HepG2 (cell line): ENCODE measurements at regions not wholly inside any gene's neighbourhood (a gene's known extent, or its start where the extent isn't known, plus 50 kb on each side); places are given as distances from the start of the nearest gene placed in this dataset.
"Not testable (repeated sequence)": the region's sequence is repeated elsewhere in the genome, so short reads cannot be mapped to it uniquely, and the experiment has no call there.

Source experiments
- ATAC-seq: fragments of 200-7000 bp; cut with Tn5 transposase; 3 replicates; pipeline ENCODE4 v1.9.1; 2020; ENCODE audit warnings: mild to moderate bottlenecking, moderate library complexity
- BruUV-seq: library from RNA; stranded (reverse); fragments of 400-500 nt; replicated peaks from 2 replicates; lab custom pipeline; 2021; lab: Mats Ljungman, UMichigan
- CTCF ChIA-PET: fragments of 300-600 bp; formaldehyde crosslinking; extraction: SDS; loops from one replicate; lab custom pipeline; 2021; ENCODE audit warnings: low total read pairs, inconsistent platforms, low intra/inter-chr PET ratio; lab: Yijun Ruan, JAX
- POLR2A ChIA-PET: fragments of 350-600 bp; sonication (Branson Sonifier 250); formaldehyde crosslinking; loops from one replicate; lab custom pipeline; 2020; ENCODE audit warnings: antibody characterized with exemption, inconsistent platforms; lab: Yijun Ruan, JAX
- DNase-seq: peaks from one replicate; pipeline ENCODE4 v3.0.0-alpha.2; 2015; ENCODE audit warnings: low spot score
- FAIRE-seq: peaks from 3 replicates; lab custom pipeline; 2011; peaks lifted over from hg19 to GRCh38; lab: Jason Lieb, UNC
- H2AFZ ChIP-seq: one replicate; pipeline ENCODE4 v1.6.1; 2011; ENCODE audit warnings: low read length, inconsistent platforms
- H3K27ac ChIP-seq: fragments of 300-600 bp; 3 replicates; pipeline ENCODE4 v1.8.0; 2011; ENCODE audit warnings: mixed run types, mild to moderate bottlenecking, mixed read lengths, low read length, inconsistent platforms; ENCODE audit not compliant: insufficient read depth; ENCODE audit errors: extremely low read length
- H3K27me3 ChIP-seq, 2 experiments: fragments of 200-600 bp in 1 of 2; 2 replicates in 1 of 2; 3 replicates in 1 of 2; pipeline versions ENCODE4 v1.6.0 to v1.8.0; 2011; ENCODE audit warnings: low read length in 2 of 2, mild to moderate bottlenecking in 2 of 2, moderate library complexity in 2 of 2, inconsistent platforms in 1 of 2; ENCODE audit not compliant: insufficient read depth in 2 of 2, control insufficient read depth in 1 of 2
- H3K36me3 ChIP-seq, 2 experiments: fragments of 200-600 bp in 1 of 2; replicated peaks in 1 of 2; 2 replicates in 1 of 2; 3 replicates in 1 of 2; pipeline versions ENCODE4 v1.5.1 to v1.8.0; 2011; ENCODE audit warnings: low read length in 2 of 2, inconsistent platforms in 1 of 2; ENCODE audit not compliant: insufficient read depth in 2 of 2, control insufficient read depth in 1 of 2
- H3K4me1 ChIP-seq: 2 replicates; pipeline ENCODE4 v1.5.1; 2012; ENCODE audit warnings: low read length, inconsistent platforms; ENCODE audit not compliant: insufficient read depth
- H3K4me2 ChIP-seq: 2 replicates; pipeline ENCODE4 v1.6.0; 2011; ENCODE audit warnings: low read depth, low read length, inconsistent platforms
- H3K4me3 ChIP-seq, 3 experiments: fragments of 200-600 bp in 1 of 3; sonication (generic), shearing (Covaris generic) in 1 of 3; replicated peaks in 1 of 3; 2 replicates each; pipeline ENCODE4 v1.5.1; 2011 to 2016; ENCODE audit warnings: low read length in 3 of 3, inconsistent platforms in 2 of 3, low read depth in 2 of 3, mild to moderate bottlenecking in 2 of 3, control low read depth in 1 of 3, mixed read lengths in 1 of 3; ENCODE audit not compliant: insufficient read depth in 1 of 3
- H3K79me2 ChIP-seq: one replicate; pipeline ENCODE4 v1.6.1; 2011; ENCODE audit warnings: low read length, inconsistent platforms; ENCODE audit not compliant: insufficient read depth
- H3K9ac ChIP-seq: 2 replicates; pipeline ENCODE4 v1.6.0; 2011; ENCODE audit warnings: mild to moderate bottlenecking, low read depth, low read length, inconsistent platforms; ENCODE audit not compliant: insufficient read depth
- H3K9me3 ChIP-seq: 2 replicates; pipeline ENCODE4 v1.5.1; 2012; ENCODE audit warnings: mild to moderate bottlenecking, low read length
- H4K20me1 ChIP-seq: 2 replicates; pipeline ENCODE4 v1.6.0; 2011; ENCODE audit warnings: inconsistent platforms, mild to moderate bottlenecking, low read length, moderate library complexity; ENCODE audit not compliant: insufficient read depth
- AFF4 ChIP-seq: sonication (generic); formaldehyde crosslinking; IDR thresholded peaks from 2 replicates; pipeline ENCODE4 v1.4.0; 2020; ENCODE audit warnings: missing genetic modification reagents
- HCFC1 ChIP-seq: fragments of 150-350 bp; IDR thresholded peaks from 2 replicates; pipeline ENCODE4 v1.6.1; 2014; ENCODE audit warnings: low read depth, low read length
- ONECUT2 ChIP-seq: sonication (generic); formaldehyde crosslinking; IDR thresholded peaks from 2 replicates; pipeline ENCODE4 v1.4.0; 2020; ENCODE audit warnings: missing genetic modification reagents
- ZNF274 ChIP-seq: sonication (generic); formaldehyde crosslinking; IDR thresholded peaks from 2 replicates; pipeline ENCODE4 v1.5.1; 2020; ENCODE audit warnings: mild to moderate bottlenecking, missing genetic modification reagents
- ZNF282 ChIP-seq: fragments of 450-650 bp; IDR thresholded peaks from 2 replicates; pipeline ENCODE4 v1.6.1; 2018; ENCODE audit not compliant: partially characterized antibody
- ZNF563 ChIP-seq: sonication (generic); formaldehyde crosslinking; IDR thresholded peaks from 2 replicates; pipeline ENCODE4 v1.8.0; 2022; ENCODE audit warnings: mild to moderate bottlenecking, moderate library complexity, missing genetic modification reagents
- WGBS: methylation state at CpG from one replicate; pipeline ENCODE4 v1.1.6; 2017; ENCODE audit warnings: low lambda C conversion rate; 5-methylcytosine and 5-hydroxymethylcytosine counted together
- in situ Hi-C: cut with HindIII; loops from 2 replicates; pipeline ENCODE4 v1.10.0; 2017; ENCODE audit warnings: low pct_unique_long_range_greater_than_20kb; ENCODE audit not compliant: extremely low pct_ligation_motif_present
- intact Hi-C: fragments of 100-400 bp; cut with micrococcal nuclease; formaldehyde crosslinking; loops from one replicate; pipeline ENCODE4 v1.10.0; 2022; ENCODE audit not compliant: unreplicated experiment

GRCh38 chr4:95952538-95952937 lies 112.6 kb downstream of the PDHA2 start:
- FAIRE-seq, in situ Hi-C loops, H3K4me3 ChIP-seq, POLR2A ChIA-PET, H3K4me1 ChIP-seq, H3K27ac ChIP-seq, H2AFZ ChIP-seq, H3K79me2 ChIP-seq, H3K4me2 ChIP-seq, BruUV-seq, H4K20me1 ChIP-seq, DNase-seq, H3K27me3 ChIP-seq, H3K36me3 ChIP-seq, ATAC-seq, CTCF ChIA-PET, intact Hi-C loops, H3K9ac ChIP-seq: not testable (repeated sequence)
- no CpG with 5 or more reads among the region's 2 CpGs for WGBS
- peaks cover 51% of the 10 kb centered on the region for H3K9me3 ChIP-seq

GRCh38 chr4:95956094-95956493 lies 116.2 kb downstream of the PDHA2 start:
- TF ChIP-seq ZNF563 (CRISPR knock-in tag) (no peak), ZNF274 (CRISPR knock-in tag) (no peak), HCFC1 (no peak), AFF4 (CRISPR knock-in tag) (no peak), ZNF282 (no peak), ONECUT2 (CRISPR knock-in tag) (no peak)
- no peak overlapping the region for H3K9ac ChIP-seq
- H2AFZ ChIP-seq = no peak overlapping the region
- no peaks in the 10 kb centered on the region for H4K20me1 ChIP-seq
- H3K4me3 ChIP-seq = no peak overlapping the region
- H3K4me2 ChIP-seq = no peak overlapping the region
- H3K79me2 ChIP-seq = no peaks in the 10 kb centered on the region
- ATAC-seq = no peak
- in situ Hi-C loops (no loop called here), intact Hi-C loops (no loop called here)
- 0% methylated on average over 1 of the region's 1 CpG for WGBS
- FAIRE-seq = no peak
- no peaks in the 10 kb centered on the region for H3K4me1 ChIP-seq
- peaks cover 38% of the 10 kb centered on the region for H3K9me3 ChIP-seq
- CTCF ChIA-PET = no interaction called here
- no peak overlapping the region for H3K27ac ChIP-seq
- POLR2A ChIA-PET = no interaction called here
- no peak for DNase-seq
- no peaks in the 10 kb centered on the region for H3K36me3 ChIP-seq
- no peaks in the 10 kb centered on the region for H3K27me3 ChIP-seq
- no TSS peak for BruUV-seq
